H1 (cell line): ENCODE measurements at regions not wholly inside any gene's neighbourhood (a gene's known extent, or its start where the extent isn't known, plus 50 kb on each side); places are given as distances from the start of the nearest gene placed in this dataset.

Experiments used
- CTCF ChIP-seq, 3 experiments: IDR thresholded peaks; 1 replicate in 2 of 3; 2 replicates in 1 of 3; pipeline versions ENCODE4 v1.5.1 to v1.6.1; 2011; ENCODE audit warnings: low read length in 3 of 3, mild to moderate bottlenecking in 3 of 3, inconsistent platforms in 2 of 3, low read depth in 1 of 3, moderate library complexity in 1 of 3; ENCODE audit not compliant: insufficient read depth in 1 of 3; ENCODE audit errors: control extremely low read depth in 1 of 3
- EP300 ChIP-seq, 2 experiments: IDR thresholded peaks; 1 replicate in 1 of 2; 2 replicates in 1 of 2; pipeline ENCODE4 v1.6.1; 2011 to 2012; ENCODE audit warnings: low read depth in 2 of 2, low read length in 2 of 2, mild to moderate bottlenecking in 2 of 2, borderline replicate concordance in 1 of 2, inconsistent platforms in 1 of 2, moderate library complexity in 1 of 2
- POLR2A ChIP-seq, 2 experiments: IDR thresholded peaks; 1 replicate in 1 of 2; 2 replicates in 1 of 2; pipeline ENCODE4 v1.6.1; 2011; ENCODE audit warnings: low read depth in 2 of 2, low read length in 2 of 2, mild to moderate bottlenecking in 2 of 2; ENCODE audit errors: control extremely low read depth in 1 of 2
- POLR2AphosphoS5 ChIP-seq: IDR thresholded peaks from 2 replicates; pipeline ENCODE4 v1.6.1; 2011; ENCODE audit warnings: low read depth, low read length
- SUZ12 ChIP-seq: fragments of 200-600 bp; sonication (generic); IDR thresholded peaks from 2 replicates; pipeline ENCODE4 v1.6.1; 2012; ENCODE audit warnings: mild to moderate bottlenecking, inconsistent platforms, low read length, moderate library complexity, mixed read lengths
- TAF1 ChIP-seq: IDR thresholded peaks from 2 replicates; pipeline ENCODE4 v1.6.1; 2011; ENCODE audit warnings: mild to moderate bottlenecking, low read depth, low read length
- YY1 ChIP-seq: IDR thresholded peaks from 2 replicates; pipeline ENCODE4 v1.6.1; 2011; ENCODE audit warnings: low read depth, mild to moderate bottlenecking, low read length
- TF ChIP-seq, protein P1 (sequence below): IDR thresholded peaks from 2 replicates; pipeline ENCODE4 v1.6.1; 2012; ENCODE audit warnings: inconsistent platforms

DNA sequence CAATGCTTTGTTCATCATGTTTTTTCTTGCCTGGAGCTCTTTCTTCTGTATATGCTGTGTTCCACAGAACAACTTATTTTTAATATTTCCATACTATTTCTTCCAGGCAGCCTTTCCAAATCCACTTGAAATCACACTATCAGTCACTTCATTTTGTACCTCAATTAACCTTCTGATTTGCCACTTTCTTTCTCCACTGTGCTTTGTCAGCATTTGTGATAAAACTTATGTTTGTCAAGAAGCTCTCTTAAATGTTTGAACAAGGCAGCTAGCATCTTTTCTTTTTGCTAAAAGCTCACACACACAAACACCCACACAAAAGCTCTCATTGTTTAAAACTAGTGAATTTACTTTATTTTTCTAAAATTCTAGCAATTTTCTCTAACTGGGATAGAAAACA lies 2014.7 kb upstream of the RAG2 start:
- no peak for TF ChIP-seq YY1
- TF ChIP-seq, protein P1, sequence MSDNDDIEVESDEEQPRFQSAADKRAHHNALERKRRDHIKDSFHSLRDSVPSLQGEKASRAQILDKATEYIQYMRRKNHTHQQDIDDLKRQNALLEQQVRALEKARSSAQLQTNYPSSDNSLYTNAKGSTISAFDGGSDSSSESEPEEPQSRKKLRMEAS, result no peak
- TF ChIP-seq POLR2A (IDR thresholded peaks at IDR 0.05; ENCODE audit: control extremely low read depth in 1 of 2, low read depth in 2 of 2, low read length in 2 of 2), result no peak
- no peak for TF ChIP-seq SUZ12
- no peak for TF ChIP-seq EP300 (IDR thresholded peaks at IDR 0.05; ENCODE audit: borderline replicate concordance in 1 of 2, low read depth in 2 of 2, low read length in 2 of 2)
- no peak for TF ChIP-seq TAF1
- TF ChIP-seq CTCF (IDR thresholded peaks at IDR 0.05; ENCODE audit: control extremely low read depth in 1 of 3, insufficient read depth in 1 of 3, low read depth in 1 of 3, low read length in 3 of 3), result no peak
- TF ChIP-seq POLR2AphosphoS5, result no peak
